ENCODE measurements at regions not wholly inside any gene's neighbourhood (a gene's known extent, or its start where the extent isn't known, plus 50 kb on each side); places are given as distances from the start of the nearest gene placed in this dataset.
"Not testable (repeated sequence)": the region's sequence is repeated elsewhere in the genome, so short reads cannot be mapped to it uniquely, and the experiment has no call there.

DNA sequence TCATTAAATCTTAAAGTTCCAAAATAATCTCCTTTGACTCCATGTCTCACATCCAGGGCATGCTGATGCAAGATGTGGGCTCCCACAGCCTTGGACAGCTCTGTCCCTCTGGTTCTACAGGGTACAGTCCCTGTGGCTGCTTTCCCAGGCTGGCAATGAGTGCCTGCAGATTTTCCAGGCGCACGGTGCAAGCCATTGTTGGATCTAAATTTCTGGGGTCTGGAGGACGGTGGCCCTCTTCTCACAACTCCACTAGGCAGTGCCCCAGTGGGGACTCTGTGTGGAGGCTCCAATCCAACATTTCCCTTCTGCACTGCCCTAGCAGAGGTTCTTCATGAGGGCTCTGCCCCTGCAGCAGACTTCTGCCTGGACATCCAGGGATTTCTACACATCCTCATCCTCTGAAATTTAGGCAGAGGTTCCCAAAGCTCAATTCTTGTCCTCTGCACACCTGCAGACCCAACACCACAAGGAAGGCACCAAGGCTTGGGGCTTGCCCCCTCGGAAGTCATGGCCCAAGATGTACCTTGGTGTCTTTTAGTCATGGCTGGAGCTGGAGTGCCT, 100.3 kb upstream of the ZC3H15 start:
- H3K4me3 Mint-ChIP-seq; POLR2A ChIA-PET; DNase-seq (ENCODE audit: low spot score); H3K27me3 Mint-ChIP-seq (ENCODE audit: low read depth); H3K4me1 Mint-ChIP-seq; ATAC-seq; CTCF ChIA-PET; H3K27ac Mint-ChIP-seq: not testable (repeated sequence)
- Mint-ChIP-seq H3K36me3 (peaks cover 27% of the 10 kb centered on the region), H3K9me3 (peaks cover 43% of the 10 kb centered on the region)

DNA sequence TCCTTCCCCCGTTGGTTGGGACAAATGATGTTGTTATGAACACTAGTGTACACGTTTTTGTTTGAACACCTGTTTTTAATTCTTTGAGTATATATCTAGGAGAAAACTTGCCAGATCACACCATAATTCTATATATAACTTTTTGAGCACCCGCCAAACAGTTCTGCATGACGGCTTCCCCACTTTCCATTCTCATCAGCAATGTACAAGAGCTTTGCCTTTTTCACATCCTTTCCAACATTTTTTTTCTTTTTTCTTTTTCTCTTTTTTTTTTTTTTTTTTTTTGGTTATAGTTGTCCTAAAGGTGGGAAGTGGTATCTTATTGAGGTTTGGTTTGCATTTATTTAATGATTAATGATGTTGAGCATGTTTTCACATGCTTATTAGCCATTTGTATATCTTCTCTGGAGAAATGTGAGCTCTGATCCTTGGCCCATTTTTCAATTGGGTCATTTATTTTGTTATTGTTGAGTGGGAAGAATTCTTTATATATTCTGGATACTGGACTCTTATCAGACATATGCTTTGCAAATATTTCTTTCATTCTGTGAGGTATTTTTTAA, 86.9 kb upstream of the ZC3H15 start:
- ATAC-seq = no peak
- Mint-ChIP-seq H3K9me3 (peaks cover 9% of the 10 kb centered on the region; the same call in 1 of the 2 replicates), H3K36me3 (no peaks in the 10 kb centered on the region), H3K4me3 (no peak overlapping the region), H3K27ac (no peak overlapping the region), H3K4me1 (no peaks in the 10 kb centered on the region), H3K27me3 (ENCODE audit: low read depth) (no peaks in the 10 kb centered on the region)
- POLR2A ChIA-PET = no interaction called here
- TF ChIP-seq, protein P1, sequence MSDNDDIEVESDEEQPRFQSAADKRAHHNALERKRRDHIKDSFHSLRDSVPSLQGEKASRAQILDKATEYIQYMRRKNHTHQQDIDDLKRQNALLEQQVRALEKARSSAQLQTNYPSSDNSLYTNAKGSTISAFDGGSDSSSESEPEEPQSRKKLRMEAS (CRISPR knock-in tag; IDR thresholded peaks at IDR 0.05) = no peak
- no peak for DNase-seq (ENCODE audit: low spot score)
- CTCF ChIA-PET = interaction anchor here (0.9 kb wide), 1 partner anchor 23 kb away, joined by 3 read pairs; no protein-coding TSS in a partner anchor

DNA sequence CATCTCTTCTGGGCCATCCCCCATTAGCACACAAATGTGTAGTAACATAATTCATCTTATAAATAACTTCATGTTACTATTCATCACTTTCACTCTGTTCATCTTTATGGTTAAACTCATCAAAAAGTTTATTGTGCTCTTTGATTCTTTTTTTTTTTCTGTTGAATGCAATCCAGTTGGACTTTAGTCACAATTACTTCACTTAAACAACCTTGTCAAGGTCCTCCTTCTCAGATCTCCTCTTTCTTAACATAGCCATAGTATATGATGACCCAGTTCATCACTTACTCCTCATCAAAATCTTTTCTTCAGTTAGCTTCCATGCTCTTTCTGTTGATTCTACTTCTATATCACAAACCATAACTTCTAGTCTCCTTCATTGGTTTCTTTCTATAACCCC, 80.2 kb upstream of the ZC3H15 start:
- Mint-ChIP-seq H3K4me1 (no peaks in the 10 kb centered on the region), H3K36me3 (no peaks in the 10 kb centered on the region), H3K27ac (no peak overlapping the region), H3K9me3 (peaks cover 5% of the 10 kb centered on the region; the same call in 1 of the 2 replicates), H3K27me3 (ENCODE audit: low read depth) (no peaks in the 10 kb centered on the region), H3K4me3 (no peak overlapping the region)
- POLR2A ChIA-PET = no interaction called here
- DNase-seq (ENCODE audit: low spot score) (no peak), ATAC-seq (no peak)
- CTCF ChIA-PET = no interaction called here
- TF ChIP-seq, protein P2, sequence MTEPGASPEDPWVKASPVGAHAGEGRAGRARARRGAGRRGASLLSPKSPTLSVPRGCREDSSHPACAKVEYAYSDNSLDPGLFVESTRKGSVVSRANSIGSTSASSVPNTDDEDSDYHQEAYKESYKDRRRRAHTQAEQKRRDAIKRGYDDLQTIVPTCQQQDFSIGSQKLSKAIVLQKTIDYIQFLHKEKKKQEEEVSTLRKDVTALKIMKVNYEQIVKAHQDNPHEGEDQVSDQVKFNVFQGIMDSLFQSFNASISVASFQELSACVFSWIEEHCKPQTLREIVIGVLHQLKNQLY (CRISPR knock-in tag; IDR thresholded peaks at IDR 0.05) = no peak
- TF ChIP-seq SP1 (CRISPR knock-in tag; conservative IDR thresholded peaks at IDR 0.05) = no peak
- TF ChIP-seq ATF1 (CRISPR knock-in tag; IDR thresholded peaks at IDR 0.05) = no peak
- TF ChIP-seq GTF2I (CRISPR knock-in tag; conservative IDR thresholded peaks at IDR 0.05) = no peak
- TF ChIP-seq, protein P3, sequence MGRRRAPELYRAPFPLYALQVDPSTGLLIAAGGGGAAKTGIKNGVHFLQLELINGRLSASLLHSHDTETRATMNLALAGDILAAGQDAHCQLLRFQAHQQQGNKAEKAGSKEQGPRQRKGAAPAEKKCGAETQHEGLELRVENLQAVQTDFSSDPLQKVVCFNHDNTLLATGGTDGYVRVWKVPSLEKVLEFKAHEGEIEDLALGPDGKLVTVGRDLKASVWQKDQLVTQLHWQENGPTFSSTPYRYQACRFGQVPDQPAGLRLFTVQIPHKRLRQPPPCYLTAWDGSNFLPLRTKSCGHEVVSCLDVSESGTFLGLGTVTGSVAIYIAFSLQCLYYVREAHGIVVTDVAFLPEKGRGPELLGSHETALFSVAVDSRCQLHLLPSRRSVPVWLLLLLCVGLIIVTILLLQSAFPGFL (CRISPR knock-in tag; IDR thresholded peaks at IDR 0.05; ENCODE audit: borderline replicate concordance) = no peak
- TF ChIP-seq, protein P4, sequence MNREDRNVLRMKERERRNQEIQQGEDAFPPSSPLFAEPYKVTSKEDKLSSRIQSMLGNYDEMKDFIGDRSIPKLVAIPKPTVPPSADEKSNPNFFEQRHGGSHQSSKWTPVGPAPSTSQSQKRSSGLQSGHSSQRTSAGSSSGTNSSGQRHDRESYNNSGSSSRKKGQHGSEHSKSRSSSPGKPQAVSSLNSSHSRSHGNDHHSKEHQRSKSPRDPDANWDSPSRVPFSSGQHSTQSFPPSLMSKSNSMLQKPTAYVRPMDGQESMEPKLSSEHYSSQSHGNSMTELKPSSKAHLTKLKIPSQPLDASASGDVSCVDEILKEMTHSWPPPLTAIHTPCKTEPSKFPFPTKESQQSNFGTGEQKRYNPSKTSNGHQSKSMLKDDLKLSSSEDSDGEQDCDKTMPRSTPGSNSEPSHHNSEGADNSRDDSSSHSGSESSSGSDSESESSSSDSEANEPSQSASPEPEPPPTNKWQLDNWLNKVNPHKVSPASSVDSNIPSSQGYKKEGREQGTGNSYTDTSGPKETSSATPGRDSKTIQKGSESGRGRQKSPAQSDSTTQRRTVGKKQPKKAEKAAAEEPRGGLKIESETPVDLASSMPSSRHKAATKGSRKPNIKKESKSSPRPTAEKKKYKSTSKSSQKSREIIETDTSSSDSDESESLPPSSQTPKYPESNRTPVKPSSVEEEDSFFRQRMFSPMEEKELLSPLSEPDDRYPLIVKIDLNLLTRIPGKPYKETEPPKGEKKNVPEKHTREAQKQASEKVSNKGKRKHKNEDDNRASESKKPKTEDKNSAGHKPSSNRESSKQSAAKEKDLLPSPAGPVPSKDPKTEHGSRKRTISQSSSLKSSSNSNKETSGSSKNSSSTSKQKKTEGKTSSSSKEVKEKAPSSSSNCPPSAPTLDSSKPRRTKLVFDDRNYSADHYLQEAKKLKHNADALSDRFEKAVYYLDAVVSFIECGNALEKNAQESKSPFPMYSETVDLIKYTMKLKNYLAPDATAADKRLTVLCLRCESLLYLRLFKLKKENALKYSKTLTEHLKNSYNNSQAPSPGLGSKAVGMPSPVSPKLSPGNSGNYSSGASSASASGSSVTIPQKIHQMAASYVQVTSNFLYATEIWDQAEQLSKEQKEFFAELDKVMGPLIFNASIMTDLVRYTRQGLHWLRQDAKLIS (CRISPR knock-in tag; IDR thresholded peaks at IDR 0.05; ENCODE audit: borderline replicate concordance) = no peak
- TF ChIP-seq FOXK1 (CRISPR knock-in tag; IDR thresholded peaks at IDR 0.05) = no peak
- TF ChIP-seq ZNF263 (CRISPR knock-in tag; IDR thresholded peaks at IDR 0.05; ENCODE audit: low read depth) = no peak

DNA sequence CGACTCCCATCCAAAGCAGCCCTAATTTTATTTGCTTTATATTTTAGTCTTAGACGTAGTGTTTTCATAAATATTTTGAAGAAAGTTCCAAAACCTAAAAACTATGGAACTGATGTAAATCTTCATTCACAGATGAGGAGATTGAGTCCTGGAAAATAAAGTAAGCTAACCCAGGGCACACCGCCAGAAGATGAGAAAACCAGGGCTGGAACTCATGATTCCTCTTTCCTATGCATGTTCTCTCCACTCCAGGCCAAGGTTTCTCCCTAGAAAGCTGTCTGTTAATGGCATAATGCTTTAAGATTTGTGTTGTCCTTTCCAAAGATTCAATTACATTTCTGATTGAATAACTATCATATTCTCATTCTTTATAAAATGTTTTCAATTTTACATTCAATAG, 78.4 kb upstream of the ZC3H15 start:
- peaks cover 15% of the 10 kb centered on the region for H3K9me3 Mint-ChIP-seq
- CTCF ChIA-PET = no interaction called here
- TF ChIP-seq, protein P1 (CRISPR knock-in tag; IDR thresholded peaks at IDR 0.05) = no peak
- TF ChIP-seq OVOL2 (CRISPR knock-in tag; IDR thresholded peaks at IDR 0.05; ENCODE audit: borderline replicate concordance) (no peak), FOXP1 (CRISPR knock-in tag; IDR thresholded peaks at IDR 0.05; ENCODE audit: borderline replicate concordance) (no peak), FOXK1 (CRISPR knock-in tag; IDR thresholded peaks at IDR 0.05) (no peak), ZNF396 (CRISPR knock-in tag; IDR thresholded peaks at IDR 0.05; ENCODE audit: borderline replicate concordance) (no peak), NFATC4 (CRISPR knock-in tag; IDR thresholded peaks at IDR 0.05) (no peak), NR1H2 (CRISPR knock-in tag; IDR thresholded peaks at IDR 0.05) (no peak), GTF2I (CRISPR knock-in tag; conservative IDR thresholded peaks at IDR 0.05) (no peak)
- TF ChIP-seq, protein P5, sequence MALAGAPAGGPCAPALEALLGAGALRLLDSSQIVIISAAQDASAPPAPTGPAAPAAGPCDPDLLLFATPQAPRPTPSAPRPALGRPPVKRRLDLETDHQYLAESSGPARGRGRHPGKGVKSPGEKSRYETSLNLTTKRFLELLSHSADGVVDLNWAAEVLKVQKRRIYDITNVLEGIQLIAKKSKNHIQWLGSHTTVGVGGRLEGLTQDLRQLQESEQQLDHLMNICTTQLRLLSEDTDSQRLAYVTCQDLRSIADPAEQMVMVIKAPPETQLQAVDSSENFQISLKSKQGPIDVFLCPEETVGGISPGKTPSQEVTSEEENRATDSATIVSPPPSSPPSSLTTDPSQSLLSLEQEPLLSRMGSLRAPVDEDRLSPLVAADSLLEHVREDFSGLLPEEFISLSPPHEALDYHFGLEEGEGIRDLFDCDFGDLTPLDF (CRISPR knock-in tag; IDR thresholded peaks at IDR 0.05) = no peak
- TF ChIP-seq, protein P6, sequence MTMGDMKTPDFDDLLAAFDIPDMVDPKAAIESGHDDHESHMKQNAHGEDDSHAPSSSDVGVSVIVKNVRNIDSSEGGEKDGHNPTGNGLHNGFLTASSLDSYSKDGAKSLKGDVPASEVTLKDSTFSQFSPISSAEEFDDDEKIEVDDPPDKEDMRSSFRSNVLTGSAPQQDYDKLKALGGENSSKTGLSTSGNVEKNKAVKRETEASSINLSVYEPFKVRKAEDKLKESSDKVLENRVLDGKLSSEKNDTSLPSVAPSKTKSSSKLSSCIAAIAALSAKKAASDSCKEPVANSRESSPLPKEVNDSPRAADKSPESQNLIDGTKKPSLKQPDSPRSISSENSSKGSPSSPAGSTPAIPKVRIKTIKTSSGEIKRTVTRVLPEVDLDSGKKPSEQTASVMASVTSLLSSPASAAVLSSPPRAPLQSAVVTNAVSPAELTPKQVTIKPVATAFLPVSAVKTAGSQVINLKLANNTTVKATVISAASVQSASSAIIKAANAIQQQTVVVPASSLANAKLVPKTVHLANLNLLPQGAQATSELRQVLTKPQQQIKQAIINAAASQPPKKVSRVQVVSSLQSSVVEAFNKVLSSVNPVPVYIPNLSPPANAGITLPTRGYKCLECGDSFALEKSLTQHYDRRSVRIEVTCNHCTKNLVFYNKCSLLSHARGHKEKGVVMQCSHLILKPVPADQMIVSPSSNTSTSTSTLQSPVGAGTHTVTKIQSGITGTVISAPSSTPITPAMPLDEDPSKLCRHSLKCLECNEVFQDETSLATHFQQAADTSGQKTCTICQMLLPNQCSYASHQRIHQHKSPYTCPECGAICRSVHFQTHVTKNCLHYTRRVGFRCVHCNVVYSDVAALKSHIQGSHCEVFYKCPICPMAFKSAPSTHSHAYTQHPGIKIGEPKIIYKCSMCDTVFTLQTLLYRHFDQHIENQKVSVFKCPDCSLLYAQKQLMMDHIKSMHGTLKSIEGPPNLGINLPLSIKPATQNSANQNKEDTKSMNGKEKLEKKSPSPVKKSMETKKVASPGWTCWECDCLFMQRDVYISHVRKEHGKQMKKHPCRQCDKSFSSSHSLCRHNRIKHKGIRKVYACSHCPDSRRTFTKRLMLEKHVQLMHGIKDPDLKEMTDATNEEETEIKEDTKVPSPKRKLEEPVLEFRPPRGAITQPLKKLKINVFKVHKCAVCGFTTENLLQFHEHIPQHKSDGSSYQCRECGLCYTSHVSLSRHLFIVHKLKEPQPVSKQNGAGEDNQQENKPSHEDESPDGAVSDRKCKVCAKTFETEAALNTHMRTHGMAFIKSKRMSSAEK (CRISPR knock-in tag; IDR thresholded peaks at IDR 0.05; ENCODE audit: borderline replicate concordance) = no peak

More for the DNA sequence above, 78.4 kb upstream of the ZC3H15 start:
- H3K27ac Mint-ChIP-seq = no peak overlapping the region
- ATAC-seq (no peak), DNase-seq (ENCODE audit: low spot score) (no peak)
- no peak overlapping the region for H3K4me3 Mint-ChIP-seq
- H3K4me1 Mint-ChIP-seq = no peaks in the 10 kb centered on the region
- no peaks in the 10 kb centered on the region for H3K27me3 Mint-ChIP-seq (ENCODE audit: low read depth)
- POLR2A ChIA-PET = no interaction called here
- no peaks in the 10 kb centered on the region for H3K36me3 Mint-ChIP-seq

All from WTC11 (cell line).